ENCODE measurements at regions not wholly inside any gene's neighbourhood (a gene's known extent, or its start where the extent isn't known, plus 50 kb on each side); places are given as distances from the start of the nearest gene placed in this dataset.
"Not testable (repeated sequence)": the region's sequence is repeated elsewhere in the genome, so short reads cannot be mapped to it uniquely, and the experiment has no call there.

DNA sequence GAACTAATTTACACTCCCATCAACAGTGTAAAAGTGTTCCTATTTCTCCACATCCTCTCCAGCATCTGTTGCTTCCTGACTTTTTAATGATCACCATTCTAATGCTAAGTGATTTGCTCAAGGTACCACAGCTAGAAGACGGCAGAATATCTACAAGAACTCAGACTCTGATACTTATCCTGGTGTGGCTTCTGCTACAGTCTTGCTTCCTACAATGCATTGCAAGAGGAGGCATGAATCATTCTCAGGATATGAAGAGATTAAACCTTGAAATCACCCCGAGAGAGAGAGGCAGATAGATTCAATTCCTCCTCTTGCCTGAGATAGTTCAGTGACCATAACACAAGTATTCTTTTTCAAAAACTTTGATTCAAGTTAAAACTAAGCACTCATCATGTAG, 306.4 kb downstream of the TBC1D4 start:
- TF ChIP-seq, protein P1, sequence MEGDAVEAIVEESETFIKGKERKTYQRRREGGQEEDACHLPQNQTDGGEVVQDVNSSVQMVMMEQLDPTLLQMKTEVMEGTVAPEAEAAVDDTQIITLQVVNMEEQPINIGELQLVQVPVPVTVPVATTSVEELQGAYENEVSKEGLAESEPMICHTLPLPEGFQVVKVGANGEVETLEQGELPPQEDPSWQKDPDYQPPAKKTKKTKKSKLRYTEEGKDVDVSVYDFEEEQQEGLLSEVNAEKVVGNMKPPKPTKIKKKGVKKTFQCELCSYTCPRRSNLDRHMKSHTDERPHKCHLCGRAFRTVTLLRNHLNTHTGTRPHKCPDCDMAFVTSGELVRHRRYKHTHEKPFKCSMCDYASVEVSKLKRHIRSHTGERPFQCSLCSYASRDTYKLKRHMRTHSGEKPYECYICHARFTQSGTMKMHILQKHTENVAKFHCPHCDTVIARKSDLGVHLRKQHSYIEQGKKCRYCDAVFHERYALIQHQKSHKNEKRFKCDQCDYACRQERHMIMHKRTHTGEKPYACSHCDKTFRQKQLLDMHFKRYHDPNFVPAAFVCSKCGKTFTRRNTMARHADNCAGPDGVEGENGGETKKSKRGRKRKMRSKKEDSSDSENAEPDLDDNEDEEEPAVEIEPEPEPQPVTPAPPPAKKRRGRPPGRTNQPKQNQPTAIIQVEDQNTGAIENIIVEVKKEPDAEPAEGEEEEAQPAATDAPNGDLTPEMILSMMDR (IDR thresholded peaks at IDR 0.05): no peak

DNA sequence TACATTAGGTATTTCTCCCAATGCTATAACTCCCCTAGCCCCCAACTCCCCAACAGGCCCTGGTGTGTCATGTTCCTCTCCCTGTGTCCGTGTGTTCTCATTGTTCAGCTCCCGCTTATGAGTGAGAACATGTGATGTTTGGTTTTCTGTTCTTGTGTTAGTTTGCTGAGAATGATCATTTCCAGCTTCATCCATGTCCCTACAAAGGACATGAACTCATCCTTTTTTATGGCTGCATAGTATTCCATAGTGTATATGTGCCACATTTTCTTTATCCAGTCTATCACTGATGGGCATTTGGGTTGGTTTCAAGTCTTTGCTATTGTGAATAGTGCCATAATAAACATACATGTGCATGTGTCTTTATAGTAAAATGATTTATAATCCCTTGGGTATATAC, 306.9 kb downstream of the TBC1D4 start:
- not testable (repeated sequence) for H3K27me3 ChIP-seq; H3K4me3 ChIP-seq; H3K4me1 ChIP-seq; H3K9me3 ChIP-seq; H3K27ac ChIP-seq; DNase-seq (ENCODE audit: low spot score); H3K36me3 ChIP-seq

More for the DNA sequence above, 306.4 kb downstream of the TBC1D4 start:
- Histone ChIP-seq H3K27ac (no peak overlapping the region), H3K4me3 (no peak overlapping the region), H3K36me3 (no peaks in the 10 kb centered on the region), H3K27me3 (no peaks in the 10 kb centered on the region), H3K4me1 (no peaks in the 10 kb centered on the region), H3K9me3 (no peaks in the 10 kb centered on the region)
- DNase-seq (ENCODE audit: low spot score): no peak

DNA sequence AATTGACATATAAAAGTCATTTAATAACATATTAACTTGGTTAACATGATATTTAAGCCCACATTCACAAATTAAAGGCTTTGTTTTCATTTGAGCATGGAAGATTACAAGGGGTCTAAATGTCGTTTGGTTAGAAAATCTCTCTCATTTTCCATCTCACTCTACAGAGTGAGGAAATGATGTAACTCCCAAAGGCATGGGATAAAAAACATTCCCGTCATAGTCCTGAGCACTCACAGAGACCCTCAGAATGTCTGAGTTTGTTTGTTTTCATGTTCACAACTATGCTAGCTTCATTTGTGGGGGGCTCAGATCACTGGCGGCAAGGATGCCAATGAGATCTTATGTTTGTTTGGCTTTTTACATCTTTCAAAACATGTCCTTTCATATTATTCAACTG, 307.5 kb downstream of the TBC1D4 start:
- Histone ChIP-seq H3K4me3 (no peak overlapping the region), H3K27ac (no peak overlapping the region), H3K9me3 (no peaks in the 10 kb centered on the region), H3K4me1 (no peaks in the 10 kb centered on the region), H3K36me3 (no peaks in the 10 kb centered on the region), H3K27me3 (no peaks in the 10 kb centered on the region)
- TF ChIP-seq, protein P1 (IDR thresholded peaks at IDR 0.05): no peak
- DNase-seq (ENCODE audit: low spot score): no peak

DNA sequence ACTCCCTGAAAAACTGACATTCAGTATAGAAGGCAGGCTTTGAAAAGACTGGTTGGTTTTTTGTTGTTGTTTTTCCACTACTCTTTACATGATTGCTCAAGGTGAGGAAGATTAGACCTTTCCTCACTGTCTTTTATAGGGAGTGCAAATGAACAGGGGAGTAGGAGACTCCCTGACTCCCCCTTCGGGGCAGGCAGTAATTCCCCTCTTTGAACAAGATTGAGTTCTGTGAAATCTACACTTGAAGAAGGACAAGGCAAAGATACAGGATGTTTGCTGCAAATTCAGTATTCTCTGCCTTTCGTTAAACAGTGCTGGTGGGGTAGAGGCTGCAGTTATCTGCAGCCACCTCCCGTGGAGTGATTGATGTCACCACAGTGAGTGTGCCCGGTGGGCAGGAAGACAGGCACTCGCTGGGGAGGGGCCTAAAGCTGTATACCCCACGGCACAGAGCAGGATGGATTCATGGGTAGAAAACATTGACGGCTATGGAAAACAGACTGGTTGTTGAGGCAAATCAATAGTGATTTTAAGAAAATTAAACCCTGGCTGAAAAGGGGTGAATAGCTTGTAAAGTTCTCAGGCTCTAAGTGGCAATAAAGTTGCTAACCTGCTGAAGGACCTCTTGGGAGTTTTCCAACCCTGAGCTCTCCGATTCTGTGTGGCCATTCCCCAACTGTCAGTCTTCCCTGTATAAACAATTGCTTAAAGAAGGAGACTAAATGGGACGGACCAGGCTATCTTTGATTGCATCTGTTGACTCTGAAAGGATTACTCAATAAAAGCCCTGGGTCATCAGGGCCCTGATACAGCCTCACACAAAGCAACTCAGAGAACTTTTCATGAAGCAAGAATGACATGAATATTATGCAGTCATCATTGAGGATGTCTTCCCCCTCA, 308.3 kb downstream of the TBC1D4 start:
- DNase-seq (ENCODE audit: low spot score): no peak
- Histone ChIP-seq H3K4me1 (no peaks in the 10 kb centered on the region), H3K27me3 (no peaks in the 10 kb centered on the region), H3K36me3 (no peaks in the 10 kb centered on the region), H3K4me3 (no peak overlapping the region), H3K9me3 (no peaks in the 10 kb centered on the region), H3K27ac (no peak overlapping the region)
- TF ChIP-seq, protein P1 (IDR thresholded peaks at IDR 0.05): no peak

DNA sequence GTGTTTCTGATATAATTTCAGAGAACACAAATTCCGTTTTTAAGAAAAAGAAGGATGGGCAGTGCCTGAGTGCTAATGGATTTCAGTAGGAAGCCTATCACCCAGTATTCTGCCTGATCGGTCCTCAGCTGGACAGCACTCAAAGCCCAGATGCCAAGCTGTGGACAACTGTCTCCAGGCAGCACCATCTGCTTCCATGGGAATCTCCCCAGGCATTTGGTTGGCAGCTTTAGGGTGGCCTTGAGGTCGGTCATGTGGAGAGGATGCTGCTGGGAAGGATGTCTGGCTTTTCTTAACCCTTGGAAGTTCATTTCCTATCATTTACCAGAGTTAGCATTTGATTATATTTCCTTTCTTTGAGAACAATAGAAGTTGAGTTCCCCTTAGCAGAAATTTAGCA, 311.7 kb downstream of the TBC1D4 start:
- H3K27ac ChIP-seq: no peak overlapping the region
- H3K4me3 ChIP-seq: no peak overlapping the region
- no peaks in the 10 kb centered on the region for H3K36me3 ChIP-seq
- no peaks in the 10 kb centered on the region for H3K9me3 ChIP-seq
- TF ChIP-seq, protein P1 (IDR thresholded peaks at IDR 0.05): no peak
- H3K4me1 ChIP-seq: no peaks in the 10 kb centered on the region
- no peak for DNase-seq (ENCODE audit: low spot score)
- no peaks in the 10 kb centered on the region for H3K27me3 ChIP-seq

DNA sequence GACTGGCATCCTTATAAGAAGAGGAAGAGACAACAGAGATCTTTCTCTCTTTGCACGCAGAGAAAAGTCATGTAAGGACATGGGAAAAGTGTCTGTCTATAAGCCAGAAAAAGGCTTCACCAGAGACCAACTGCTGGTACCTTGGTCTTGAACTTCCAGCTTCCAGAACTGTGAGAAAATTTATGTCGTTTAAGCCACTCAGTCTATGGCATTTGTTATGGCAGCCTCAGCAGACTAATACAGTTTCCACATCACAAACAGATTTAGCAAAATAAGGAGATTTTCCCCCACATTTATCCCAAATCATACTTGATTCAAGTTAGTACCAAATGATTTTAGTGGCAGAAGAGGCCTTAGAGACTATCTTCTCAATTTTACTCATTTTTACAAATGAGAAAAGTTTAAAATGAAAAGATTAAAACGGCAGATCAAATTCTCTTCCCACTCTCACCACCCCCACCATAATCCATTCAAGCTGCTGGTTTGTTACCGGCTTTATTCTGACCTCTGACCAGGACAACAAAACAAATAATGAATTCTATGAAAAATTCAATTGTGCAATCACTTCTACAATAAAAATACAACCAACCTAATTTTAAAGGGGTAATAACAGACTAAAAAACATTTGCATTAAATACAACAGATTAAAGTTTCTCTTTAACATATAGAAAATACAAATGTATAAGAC, 316.3 kb downstream of the TBC1D4 start:
- Histone ChIP-seq H3K27ac (no peak overlapping the region), H3K9me3 (no peaks in the 10 kb centered on the region), H3K4me1 (no peaks in the 10 kb centered on the region), H3K36me3 (no peaks in the 10 kb centered on the region), H3K27me3 (no peaks in the 10 kb centered on the region), H3K4me3 (no peak overlapping the region)
- TF ChIP-seq, protein P1 (IDR thresholded peaks at IDR 0.05): no peak
- no peak for DNase-seq (ENCODE audit: low spot score)
